ENCODE measurements at regions not wholly inside any gene's neighbourhood (a gene's known extent, or its start where the extent isn't known, plus 50 kb on each side); places are given as distances from the start of the nearest gene placed in this dataset.

GRCh38 chr17:13984956-13985355 is 84.3 kb upstream of the COX10 start:
- no peak for TF ChIP-seq CTCF (IDR thresholded peaks at IDR 0.05)
- TF ChIP-seq POLR2AphosphoS5 (IDR thresholded peaks at IDR 0.05) = no peak
